H9 (cell line): ENCODE measurements at regions not wholly inside any gene's neighbourhood (a gene's known extent, or its start where the extent isn't known, plus 50 kb on each side); places are given as distances from the start of the nearest gene placed in this dataset.

ENCODE experiments used
- DNase-seq: peaks from one replicate; pipeline ENCODE4 v3.0.0-alpha.2; 2017
- H2AFZ ChIP-seq: one replicate; pipeline ENCODE4 v1.6.1; 2013; ENCODE audit warnings: mild to moderate bottlenecking, low read length, control low read depth, moderate library complexity
- H2AK5ac ChIP-seq: 2 replicates; pipeline ENCODE4 v1.6.1; 2013; ENCODE audit warnings: low read length, control low read depth, mixed read lengths; ENCODE audit not compliant: insufficient read length
- H2BK120ac ChIP-seq: one replicate; pipeline ENCODE4 v1.6.1; 2013; ENCODE audit warnings: low read depth, mild to moderate bottlenecking, low read length, control low read depth, inconsistent platforms; ENCODE audit not compliant: poor library complexity, severe bottlenecking
- H2BK12ac ChIP-seq: 2 replicates; pipeline ENCODE4 v1.6.1; 2013; ENCODE audit warnings: low read length, control low read depth, mixed read lengths, low read depth; ENCODE audit not compliant: insufficient read length
- H2BK15ac ChIP-seq: 2 replicates; pipeline ENCODE4 v1.6.1; 2013; ENCODE audit warnings: low read depth, low read length, control low read depth
- H2BK20ac ChIP-seq: one replicate; pipeline ENCODE4 v1.6.1; 2013; ENCODE audit warnings: low read depth, mild to moderate bottlenecking, low read length, control low read depth, inconsistent platforms; ENCODE audit not compliant: poor library complexity, severe bottlenecking
- H2BK5ac ChIP-seq: 2 replicates; pipeline ENCODE4 v1.6.1; 2013; ENCODE audit warnings: low read length, control low read depth, mixed read lengths; ENCODE audit not compliant: insufficient read length
- H3K14ac ChIP-seq: 2 replicates; pipeline ENCODE4 v1.6.1; 2013; ENCODE audit warnings: low read length, control low read depth; ENCODE audit not compliant: insufficient read depth
- H3K18ac ChIP-seq: 2 replicates; pipeline ENCODE4 v1.6.1; 2013; ENCODE audit warnings: low read depth, mild to moderate bottlenecking, mixed read lengths, low read length, control low read depth; ENCODE audit not compliant: insufficient read length
- H3K23ac ChIP-seq: 2 replicates; pipeline ENCODE4 v1.6.1; 2013; ENCODE audit warnings: low read length, control low read depth, mixed read lengths, low read depth; ENCODE audit not compliant: insufficient read length
- H3K23me2 ChIP-seq: 2 replicates; pipeline ENCODE4 v1.6.1; 2013; ENCODE audit warnings: low read depth, mild to moderate bottlenecking, mixed read lengths, low read length, control low read depth; ENCODE audit not compliant: insufficient read length, poor library complexity, severe bottlenecking
- H3K27ac ChIP-seq: 2 replicates; pipeline ENCODE4 v1.5.1; 2013; ENCODE audit warnings: low read length, control low read depth, mixed read lengths, low read depth; ENCODE audit not compliant: insufficient read length
- H3K27me3 ChIP-seq: 2 replicates; pipeline ENCODE4 v1.6.1; 2013; ENCODE audit warnings: low read length, control low read depth, inconsistent platforms; ENCODE audit not compliant: insufficient read depth
- H3K4ac ChIP-seq: 2 replicates; pipeline ENCODE4 v1.6.1; 2013; ENCODE audit warnings: low read depth, mild to moderate bottlenecking, control low read depth, inconsistent platforms, low read length, moderate library complexity
- H3K4me1 ChIP-seq: 2 replicates; pipeline ENCODE4 v1.6.1; 2013; ENCODE audit warnings: low read length, control low read depth, inconsistent platforms; ENCODE audit not compliant: insufficient read depth
- H3K4me2 ChIP-seq: 2 replicates; pipeline ENCODE4 v1.6.1; 2013; ENCODE audit warnings: low read length, control low read depth, mixed read lengths; ENCODE audit not compliant: insufficient read length, insufficient read depth
- H3K56ac ChIP-seq: 2 replicates; pipeline ENCODE4 v1.6.1; 2013; ENCODE audit warnings: low read depth, mild to moderate bottlenecking, mixed read lengths, low read length, control low read depth; ENCODE audit not compliant: insufficient read length
- H3K79me1 ChIP-seq: 2 replicates; pipeline ENCODE4 v1.6.1; 2013; ENCODE audit warnings: low read depth, mild to moderate bottlenecking, moderate library complexity, low read length, control low read depth, inconsistent platforms; ENCODE audit not compliant: insufficient read depth, poor library complexity, severe bottlenecking
- H3K79me2 ChIP-seq: 2 replicates; pipeline ENCODE4 v1.6.1; 2013; ENCODE audit warnings: low read length, control low read depth, inconsistent platforms; ENCODE audit not compliant: insufficient read depth
- H3K9ac ChIP-seq: 2 replicates; pipeline ENCODE4 v1.6.1; 2013; ENCODE audit warnings: low read length, control low read depth, mixed read lengths; ENCODE audit not compliant: insufficient read length; ENCODE audit errors: extremely low read depth
- H3K9me3 ChIP-seq: one replicate; pipeline ENCODE4 v1.6.1; 2013; ENCODE audit warnings: low read depth, low read length, inconsistent platforms; ENCODE audit not compliant: control insufficient read depth
- H3T11ph ChIP-seq: one replicate; pipeline ENCODE4 v1.6.1; 2013; ENCODE audit warnings: mild to moderate bottlenecking, low read length, control low read depth, inconsistent platforms
- H4K20me1 ChIP-seq: one replicate; pipeline ENCODE4 v1.6.1; 2013; ENCODE audit not compliant: control insufficient read depth, insufficient read length, insufficient read depth
- H4K5ac ChIP-seq: 2 replicates; pipeline ENCODE4 v1.6.1; 2013; ENCODE audit warnings: low read depth, mild to moderate bottlenecking, mixed read lengths, low read length, control low read depth; ENCODE audit not compliant: insufficient read length
- H4K8ac ChIP-seq: replicated peaks from 2 replicates; pipeline ENCODE4 v1.6.1; 2013; ENCODE audit warnings: low read length, control low read depth, mixed read lengths, low read depth; ENCODE audit not compliant: insufficient read length
- H4K91ac ChIP-seq: 2 replicates; pipeline ENCODE4 v1.6.1; 2013; ENCODE audit warnings: low read depth, mild to moderate bottlenecking, moderate library complexity, mixed read lengths, low read length, control low read depth; ENCODE audit not compliant: insufficient read length
- H3K27ac Mint-ChIP-seq, 3 experiments: 2 replicates in 2 of 3; 3 replicates in 1 of 3; pipeline ENCODE4 v1.8.0; 2020 to 2021; ENCODE audit warnings: mixed read lengths in 3 of 3, mild to moderate bottlenecking in 1 of 3, moderate library complexity in 1 of 3
- H3K27me3 Mint-ChIP-seq: 2 replicates; pipeline ENCODE4 v1.8.0; 2021; ENCODE audit warnings: low read depth, mild to moderate bottlenecking, moderate library complexity, mixed read lengths
- H3K36me3 Mint-ChIP-seq, 3 experiments: 2 replicates in 2 of 3; 3 replicates in 1 of 3; pipeline ENCODE4 v1.8.0; 2020 to 2021; ENCODE audit warnings: low read depth in 3 of 3, mixed read lengths in 3 of 3; ENCODE audit not compliant: insufficient read depth in 1 of 3
- H3K4me1 Mint-ChIP-seq, 2 experiments: 2 replicates each; pipeline ENCODE4 v1.8.0; 2020; ENCODE audit warnings: mixed read lengths in 2 of 2
- H3K4me3 Mint-ChIP-seq, 2 experiments: 2 replicates in 1 of 2; 3 replicates in 1 of 2; pipeline ENCODE4 v1.8.0; 2020 to 2021; ENCODE audit warnings: mild to moderate bottlenecking in 2 of 2, mixed read lengths in 2 of 2, moderate library complexity in 1 of 2
- H3K9me3 Mint-ChIP-seq, 2 experiments: 2 replicates in 1 of 2; 3 replicates in 1 of 2; pipeline ENCODE4 v1.8.0; 2020; ENCODE audit warnings: mild to moderate bottlenecking in 2 of 2, mixed read lengths in 2 of 2, moderate library complexity in 1 of 2
- CTCF ChIP-seq: fragments of 200-600 bp; sonication (generic); conservative IDR thresholded peaks from 3 replicates; pipeline ENCODE4 v1.8.0; 2021; ENCODE audit warnings: antibody characterized with exemption, mild to moderate bottlenecking
- WGBS: extraction: QIAGEN DNeasy Blood & Tissue Kit; methylation state at CpG from one replicate; pipeline ENCODE4 v1.1.7; 2013; ENCODE audit warnings: missing lambda C conversion rate, low lambda C conversion rate, mixed read lengths; ENCODE audit not compliant: insufficient read length; ENCODE audit errors: extremely low coverage; 5-methylcytosine and 5-hydroxymethylcytosine counted together

GRCh38 chr6:4209196-4209595 lies 73.8 kb upstream of the ECI2 start:
- Mint-ChIP-seq H3K9me3 (peaks cover 35 to 36% of the 10 kb centered on the region in 2 experiments), H3K36me3 (peaks cover 9 to 33% (median 25%) of the 10 kb centered on the region in 3 experiments), H3K27ac (no peak overlapping the region), H3K4me3 (no peak overlapping the region), H3K27me3 (peaks cover 6% of the 10 kb centered on the region), H3K4me1 (peaks cover 4% of the 10 kb centered on the region in 2 experiments)
- no peak overlapping the region for H3K56ac ChIP-seq
- no peaks in the 10 kb centered on the region for H3K79me2 ChIP-seq
- no peak overlapping the region for H3K23ac ChIP-seq
- H3K4me1 ChIP-seq = no peaks in the 10 kb centered on the region
- DNase-seq = no peak
- H3K18ac ChIP-seq = no peak overlapping the region
- H4K20me1 ChIP-seq = no peaks in the 10 kb centered on the region
- no peaks in the 10 kb centered on the region for H3K79me1 ChIP-seq
- H2BK5ac ChIP-seq = no peak overlapping the region
- H2AFZ ChIP-seq = no peak overlapping the region
- H2BK12ac ChIP-seq = no peak overlapping the region
- H4K91ac ChIP-seq = no peak overlapping the region
- peaks cover 14% of the 10 kb centered on the region for H3K9me3 ChIP-seq
- no peak overlapping the region for H3K27ac ChIP-seq
- no peak overlapping the region for H4K5ac ChIP-seq
- H2AK5ac ChIP-seq = no peak overlapping the region
- H3K4me2 ChIP-seq = no peak overlapping the region
- H2BK15ac ChIP-seq = no peak overlapping the region
- WGBS = no CpG with 5 or more reads among the region's 2 CpGs
- no peak overlapping the region for H3K14ac ChIP-seq
- no peaks in the 10 kb centered on the region for H3K27me3 ChIP-seq
- no peak overlapping the region for H3T11ph ChIP-seq
- H3K4ac ChIP-seq = no peak overlapping the region
- H2BK120ac ChIP-seq = no peak overlapping the region
- H3K23me2 ChIP-seq = no peaks in the 10 kb centered on the region
- H4K8ac ChIP-seq = no peak overlapping the region
- no peak for TF ChIP-seq CTCF
- H3K9ac ChIP-seq = no peak overlapping the region
- no peak overlapping the region for H2BK20ac ChIP-seq
